Suprapubic skin (tissue), 4 donors: ENCODE measurements at regions not wholly inside any gene's neighbourhood (a gene's known extent, or its start where the extent isn't known, plus 50 kb on each side); places are given as distances from the start of the nearest gene placed in this dataset.

Source experiments
- CTCF ChIP-seq, 2 donors: fragments of 200-600 bp in 1 of 2; fragments of 450-650 bp in 1 of 2; sonication (generic) in 1 of 2; IDR thresholded peaks; one replicate each; pipeline ENCODE4 v1.5.1; 2016 to 2019; ENCODE audit warnings: antibody characterized with exemption in 2 of 2, mild to moderate bottlenecking in 1 of 2, moderate library complexity in 1 of 2
- EP300 ChIP-seq: sonication (generic); formaldehyde crosslinking; IDR thresholded peaks from one replicate; pipeline ENCODE4 v1.6.1; 2017; ENCODE audit warnings: antibody characterized with exemption
- POLR2A ChIP-seq, 2 donors: fragments of 450-650 bp; IDR thresholded peaks; one replicate each; pipeline ENCODE4 v1.6.1; 2017; ENCODE audit warnings: antibody characterized with exemption in 2 of 2, mild to moderate bottlenecking in 2 of 2, moderate library complexity in 2 of 2
- POLR2AphosphoS5 ChIP-seq, 3 donors: sonication (generic); formaldehyde crosslinking; IDR thresholded peaks; one replicate each; pipeline ENCODE4 v1.6.1; 2017; ENCODE audit warnings: antibody characterized with exemption in 3 of 3

GRCh38 chr11:28792856-28793255, 684.7 kb downstream of the METTL15 start:
- TF ChIP-seq POLR2A (IDR thresholded peaks at IDR 0.05) (no peak), POLR2AphosphoS5 (IDR thresholded peaks at IDR 0.05) (no peak), CTCF (IDR thresholded peaks at IDR 0.05) (no peak), EP300 (no peak)
